GM12892 (cell line): ENCODE measurements at regions not wholly inside any gene's neighbourhood (a gene's known extent, or its start where the extent isn't known, plus 50 kb on each side); places are given as distances from the start of the nearest gene placed in this dataset.
"Not testable (repeated sequence)": the region's sequence is repeated elsewhere in the genome, so short reads cannot be mapped to it uniquely, and the experiment has no call there.

Source experiments
- DNase-seq: peaks from one replicate; pipeline ENCODE4 v3.0.0; 2011; ENCODE audit not compliant: insufficient read length
- FAIRE-seq: peaks from 2 replicates; lab custom pipeline; 2011; peaks lifted over from hg19 to GRCh38; lab: Jason Lieb, UNC
- POLR2A ChIP-seq: IDR thresholded peaks from 2 replicates; pipeline ENCODE4 v1.6.1; 2011; ENCODE audit warnings: low read depth, low read length, control low read depth
- POLR2AphosphoS5 ChIP-seq: IDR thresholded peaks from 2 replicates; pipeline ENCODE4 v1.6.1; 2011; ENCODE audit warnings: low read depth, low read length, control low read depth
- TAF1 ChIP-seq: IDR thresholded peaks from 2 replicates; pipeline ENCODE4 v1.6.1; 2011; ENCODE audit warnings: low read depth, mild to moderate bottlenecking, control low read depth, low read length, borderline replicate concordance

DNA sequence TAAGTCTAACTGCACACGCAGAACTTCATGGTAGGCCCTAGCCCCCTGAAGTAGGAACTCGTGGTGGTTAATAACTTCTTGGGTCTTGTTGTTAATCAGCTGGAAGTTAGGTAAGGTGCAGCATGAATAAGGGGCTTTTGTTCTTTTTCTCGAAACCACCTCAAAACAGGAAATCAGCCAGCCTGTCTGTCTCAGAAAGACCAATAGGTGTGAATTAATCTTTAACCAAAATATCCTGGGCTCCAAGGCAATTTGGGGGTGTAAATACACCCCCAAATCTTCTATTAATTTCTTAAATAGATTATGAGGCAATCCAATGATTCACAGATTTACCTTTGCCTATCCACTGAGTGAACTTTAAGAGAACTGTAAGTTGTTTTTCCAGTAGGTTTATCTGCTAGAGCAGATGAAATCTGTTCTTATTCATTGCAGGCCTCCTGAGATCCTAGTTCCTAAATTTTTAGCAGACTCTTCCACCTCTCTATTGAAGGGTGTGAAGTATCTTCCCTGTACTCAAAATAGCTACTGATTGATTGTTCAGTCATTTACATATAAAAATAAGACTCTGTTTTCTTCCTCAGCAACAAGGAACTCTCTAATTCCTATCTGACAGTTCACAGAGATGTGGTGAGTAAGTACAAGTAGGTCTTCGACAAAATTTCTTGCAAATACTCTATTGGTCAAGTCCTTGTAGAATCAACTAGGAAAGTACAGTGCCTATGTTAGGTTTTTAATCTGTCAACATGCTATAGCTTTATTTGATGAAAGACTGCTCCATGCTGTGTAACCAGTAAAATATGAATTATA is 427.1 kb upstream of the NOX3 start:
- no peak for DNase-seq
- no peak for FAIRE-seq
- TF ChIP-seq POLR2AphosphoS5 (no peak), POLR2A (no peak), TAF1 (no peak)

DNA sequence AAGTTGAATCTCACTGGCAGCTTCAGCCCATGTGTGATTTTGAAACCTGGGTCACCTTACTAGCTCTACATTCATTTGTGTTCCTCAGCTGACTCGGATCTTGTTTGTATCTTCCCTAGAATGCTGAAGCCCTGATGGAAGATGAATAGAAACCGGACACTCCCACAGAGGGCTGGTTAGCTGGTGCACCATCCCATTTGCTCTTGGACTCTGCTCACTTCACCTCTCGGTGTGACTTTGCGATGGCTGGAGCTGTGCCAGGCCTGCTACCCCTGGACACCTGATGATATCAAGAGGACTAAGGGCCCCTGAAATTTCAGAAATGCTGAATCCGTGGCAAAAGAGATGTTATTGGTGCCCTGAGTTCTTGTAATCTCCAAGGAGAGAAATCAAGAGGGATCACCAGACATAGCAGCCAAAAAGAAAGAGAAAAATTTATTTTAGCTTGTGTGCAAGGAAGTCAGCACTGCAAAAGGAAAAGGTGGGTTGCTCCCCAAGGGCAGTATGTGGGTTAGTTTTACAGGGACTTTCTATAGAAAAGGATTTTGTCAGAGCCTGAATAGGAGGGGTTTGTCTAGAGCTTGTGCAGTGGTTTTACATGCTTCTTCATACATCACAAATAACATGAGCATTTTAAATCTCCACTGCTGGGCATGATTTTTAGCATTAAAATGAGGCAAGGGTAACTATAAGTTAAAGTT is 426.3 kb upstream of the NOX3 start:
- no peak for FAIRE-seq
- TF ChIP-seq TAF1 (no peak), POLR2A (no peak), POLR2AphosphoS5 (no peak)
- no peak for DNase-seq

DNA sequence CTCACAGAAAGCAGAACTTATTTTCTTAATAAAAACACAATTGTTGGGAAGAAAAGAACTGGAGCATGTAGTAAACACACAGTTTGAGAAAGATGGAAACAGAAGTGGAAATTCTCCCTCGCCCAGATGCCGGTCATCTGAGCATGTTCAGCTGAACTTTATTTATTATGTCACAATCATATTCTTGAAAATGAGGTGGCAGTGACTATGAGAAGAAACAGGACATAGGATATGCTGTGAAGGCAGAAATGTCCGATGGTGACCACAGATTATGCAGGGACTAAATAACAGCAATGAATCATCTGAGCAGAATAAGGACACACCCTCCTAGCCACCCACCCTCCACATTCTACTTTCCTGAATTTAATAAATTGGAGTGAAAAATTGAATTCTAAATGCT is 425.3 kb upstream of the NOX3 start:
- no peak for TF ChIP-seq POLR2A
- no peak for TF ChIP-seq TAF1
- no peak for TF ChIP-seq POLR2AphosphoS5
- FAIRE-seq: no peak
- DNase-seq: no peak

DNA sequence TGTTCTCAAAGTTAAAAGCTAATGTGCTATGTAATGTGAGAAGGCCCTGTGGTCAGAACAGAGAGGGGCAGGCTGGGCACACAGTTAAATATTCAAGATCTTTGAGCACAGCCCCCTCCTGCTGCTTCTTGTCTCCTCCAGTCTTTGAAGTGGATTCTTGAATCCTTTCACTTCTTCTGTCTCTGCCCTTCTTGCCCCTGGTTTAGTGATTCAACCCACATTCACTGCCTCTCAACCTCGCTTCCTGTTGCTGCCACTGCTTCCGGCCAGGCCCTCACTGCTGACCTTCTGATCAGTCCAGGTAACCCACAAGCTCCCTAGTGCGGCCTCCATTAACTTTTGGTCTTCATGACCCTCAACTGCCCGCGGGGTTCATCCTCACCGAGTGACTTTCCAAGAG is 417.3 kb upstream of the NOX3 start:
- TF ChIP-seq TAF1 (no peak), POLR2AphosphoS5 (no peak), POLR2A (no peak)
- FAIRE-seq (no peak), DNase-seq (no peak)

DNA sequence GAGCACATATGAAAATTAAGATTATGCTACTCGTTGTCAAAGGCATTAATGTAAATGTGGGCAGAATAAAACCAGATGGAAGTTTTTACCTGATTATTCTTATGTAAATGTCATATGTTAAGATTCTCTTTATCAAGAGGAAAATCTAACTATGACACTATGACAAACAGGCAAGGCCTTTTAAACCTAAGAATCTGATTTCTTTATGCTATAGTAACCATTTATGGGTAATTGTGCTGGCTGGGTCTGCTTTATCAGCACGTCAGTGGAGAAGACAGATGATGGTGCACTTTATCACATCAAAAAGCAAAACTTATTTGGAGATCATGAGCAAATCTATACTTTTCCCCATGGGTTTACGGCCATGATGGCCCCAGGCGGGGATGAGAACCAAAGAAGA is 412.0 kb upstream of the NOX3 start:
- no peak for TF ChIP-seq TAF1
- TF ChIP-seq POLR2A: no peak
- TF ChIP-seq POLR2AphosphoS5: no peak
- FAIRE-seq: no peak
- DNase-seq: no peak

DNA sequence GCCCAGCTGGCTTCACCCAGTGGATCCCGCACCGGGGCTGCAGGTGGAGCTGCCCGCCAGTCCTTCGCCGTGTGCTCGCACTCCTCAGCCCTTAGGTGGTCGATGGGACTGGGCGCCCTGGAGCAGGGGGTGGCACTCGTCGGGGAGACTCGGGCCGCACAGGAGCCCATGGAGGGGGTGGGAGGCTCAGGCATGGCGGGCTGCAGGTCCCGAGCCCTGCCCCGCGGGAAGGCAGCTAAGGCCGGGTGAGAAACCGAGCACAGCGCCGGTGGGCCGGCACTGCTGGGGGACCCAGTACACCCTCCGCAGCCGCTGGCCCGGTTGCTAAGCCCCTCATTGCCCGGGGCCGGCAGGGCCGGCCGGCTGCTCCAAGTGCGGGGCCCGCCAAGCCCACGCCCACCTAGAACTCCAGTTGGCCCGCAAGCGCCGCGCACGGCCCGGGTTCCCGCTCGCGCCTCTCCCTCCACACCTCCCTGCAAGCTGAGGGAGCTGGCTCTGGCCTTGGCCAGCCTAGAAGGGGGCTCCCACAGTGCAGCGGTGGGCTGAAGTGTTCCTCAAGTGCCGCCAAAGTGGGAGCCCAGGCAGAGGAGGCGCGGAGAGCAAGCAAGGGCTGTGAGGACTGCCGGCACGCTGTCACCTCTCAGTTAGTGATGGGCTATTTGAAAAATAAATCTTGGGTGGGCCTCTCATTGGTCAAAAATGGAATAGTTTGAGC is 411.2 kb upstream of the NOX3 start:
- not testable (repeated sequence) for FAIRE-seq

DNA sequence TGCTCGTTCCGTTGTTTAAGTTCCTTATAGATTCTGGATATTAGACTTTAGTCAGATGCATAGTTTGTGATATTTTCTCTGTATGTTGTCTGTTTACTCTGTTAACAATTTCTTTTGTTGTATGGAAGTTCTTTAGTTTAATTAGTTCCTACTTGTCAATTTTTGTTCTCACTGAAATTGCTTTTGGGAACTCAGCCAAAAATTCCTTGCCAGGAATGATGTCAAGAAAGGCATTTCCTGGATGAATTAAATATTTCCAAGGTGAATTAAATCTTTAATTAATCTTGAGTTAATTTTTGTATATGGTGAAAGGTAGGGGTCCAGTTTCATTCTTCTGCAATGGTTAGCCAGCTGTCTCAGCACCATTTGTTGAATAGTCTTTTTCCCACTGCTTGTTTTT is 406.2 kb upstream of the NOX3 start:
- FAIRE-seq (no peak), DNase-seq (no peak)
- no peak for TF ChIP-seq TAF1
- TF ChIP-seq POLR2A: no peak
- no peak for TF ChIP-seq POLR2AphosphoS5

More for the DNA sequence above, 411.2 kb upstream of the NOX3 start:
- not testable (repeated sequence) for DNase-seq

DNA sequence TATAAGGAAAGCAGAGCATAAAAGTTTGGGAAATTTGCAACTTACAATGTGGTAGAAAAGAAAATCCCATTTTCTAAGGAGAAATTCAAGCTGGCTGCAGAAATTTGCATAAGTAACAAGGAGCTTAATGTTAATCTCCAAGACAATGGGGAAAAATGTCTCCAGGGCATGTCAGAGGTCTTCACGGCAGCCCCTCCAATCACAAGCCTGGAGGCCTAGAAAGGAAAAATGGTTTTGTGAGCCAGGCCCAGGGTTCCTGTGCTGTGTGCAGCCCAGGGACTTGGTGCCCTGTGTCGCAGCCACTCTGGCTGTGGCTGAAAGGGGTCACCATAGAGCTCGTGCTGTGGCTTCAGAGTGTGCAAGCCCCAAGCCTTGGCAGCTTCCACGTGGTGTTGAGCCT is 403.3 kb upstream of the NOX3 start:
- not testable (repeated sequence) for FAIRE-seq, DNase-seq

DNA sequence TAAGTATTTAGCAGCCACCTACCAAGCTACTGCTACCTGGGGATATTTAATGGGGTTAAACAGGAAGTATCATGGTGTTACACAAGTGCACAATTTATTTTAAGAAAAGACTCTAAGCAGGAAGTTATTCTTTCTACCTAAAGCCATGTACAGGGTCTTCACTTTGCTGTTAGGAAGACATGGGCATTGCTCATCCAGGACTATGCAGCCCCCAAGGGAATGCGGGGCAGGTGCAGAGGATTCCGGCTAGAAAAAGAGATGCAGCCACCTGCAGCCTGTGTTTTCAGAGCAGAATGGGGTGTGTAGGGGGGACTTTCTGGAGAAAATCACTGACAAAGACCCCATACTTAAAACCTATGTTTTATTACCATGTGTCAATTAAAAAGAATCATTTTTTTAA is 399.1 kb upstream of the NOX3 start:
- TF ChIP-seq TAF1 (no peak), POLR2A (no peak)
- no peak for DNase-seq
- FAIRE-seq: no peak

DNA sequence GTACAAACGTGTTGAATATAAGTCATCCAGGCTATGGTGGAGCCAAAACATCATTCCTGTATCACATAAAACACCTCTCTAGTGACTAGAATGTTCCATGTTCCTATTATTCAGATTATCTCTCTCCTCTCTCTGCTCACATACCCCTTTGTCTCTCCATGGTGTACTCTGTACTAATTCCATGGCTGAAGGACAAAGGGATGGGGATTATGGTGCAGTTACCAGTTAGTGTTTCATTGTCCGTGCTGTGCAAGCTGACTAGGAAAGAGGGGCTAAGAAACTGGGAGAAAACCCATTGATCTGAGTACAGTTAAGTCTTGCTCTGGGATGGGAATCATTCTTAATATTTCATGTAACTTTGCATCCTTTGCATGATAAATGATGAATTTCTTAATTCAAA is 397.4 kb upstream of the NOX3 start:
- FAIRE-seq (no peak), DNase-seq (no peak)
- TF ChIP-seq POLR2A: no peak
- no peak for TF ChIP-seq POLR2AphosphoS5
- TF ChIP-seq TAF1: no peak

DNA sequence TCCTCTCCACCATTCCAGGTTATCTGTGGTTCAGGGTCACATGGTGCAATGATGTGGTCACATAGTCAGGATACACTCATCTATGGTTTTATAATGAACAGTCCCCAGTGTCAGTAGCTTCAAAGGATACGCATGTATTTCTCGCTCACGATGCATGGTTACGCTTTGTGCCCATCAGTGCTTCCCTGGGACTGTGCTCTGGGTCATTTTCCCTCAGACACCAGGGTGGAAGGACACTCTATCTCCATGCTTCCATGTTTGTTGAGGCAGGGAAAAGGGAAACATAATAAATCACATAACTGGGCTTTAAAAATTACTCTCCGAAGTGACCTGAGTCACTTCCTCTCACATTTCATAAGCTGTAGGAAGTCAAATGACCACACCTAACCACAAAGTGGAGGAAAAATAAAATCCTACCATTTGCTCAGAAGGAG is 394.8 kb upstream of the NOX3 start:
- FAIRE-seq (no peak), DNase-seq (no peak)
- TF ChIP-seq TAF1 (no peak), POLR2AphosphoS5 (no peak), POLR2A (no peak)

DNA sequence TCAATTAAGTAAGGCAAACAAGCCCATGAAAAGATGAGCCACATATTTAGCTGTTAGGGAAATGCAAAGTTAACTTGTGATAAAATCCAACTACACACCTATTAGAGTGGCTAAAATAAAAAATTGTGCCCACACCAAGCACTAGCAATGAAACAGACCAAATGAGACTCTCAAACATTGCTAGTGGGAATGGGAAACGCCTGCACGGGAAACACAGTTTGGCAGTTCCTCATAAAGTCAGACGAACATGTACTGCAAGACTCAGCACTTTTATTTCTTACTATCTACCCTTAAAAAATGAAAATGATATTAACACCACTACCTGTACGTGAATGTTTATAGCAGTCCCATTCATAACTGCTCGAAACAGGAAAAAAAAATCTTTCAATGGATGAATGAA is 392.1 kb upstream of the NOX3 start:
- TF ChIP-seq TAF1: no peak
- TF ChIP-seq POLR2AphosphoS5: no peak
- no peak for TF ChIP-seq POLR2A
- no peak for DNase-seq
- no peak for FAIRE-seq
